ENCODE measurements at regions not wholly inside any gene's neighbourhood (a gene's known extent, or its start where the extent isn't known, plus 50 kb on each side); places are given as distances from the start of the nearest gene placed in this dataset.

GRCh38 chr16:85182286-85182685 is 70.0 kb upstream of the CIBAR2 start:
- TF ChIP-seq CTCF (IDR thresholded peaks at IDR 0.05): no peak
- no peak for TF ChIP-seq POLR2A (IDR thresholded peaks at IDR 0.05)
